ENCODE measurements at regions not wholly inside any gene's neighbourhood (a gene's known extent, or its start where the extent isn't known, plus 50 kb on each side); places are given as distances from the start of the nearest gene placed in this dataset.

GRCh38 chr22:49302150-49302460, 525.6 kb downstream of the BRD1 start:
- POLR2A ChIA-PET = no interaction called here
- Histone ChIP-seq H3K4me2 (ENCODE audit: low read length) (no peak overlapping the region), H2AFZ (ENCODE audit: low read depth, low read length, poor library complexity, severe bottlenecking) (no peak overlapping the region), H3K9ac (ENCODE audit: low read length) (no peak overlapping the region), H3K9me3 (ENCODE audit: control insufficient read depth in 1 of 2, insufficient read depth in 1 of 2, low read depth in 1 of 2, low read length in 2 of 2) (no peaks in the 10 kb centered on the region), H3K9me2 (ENCODE audit: insufficient read depth) (no peaks in the 10 kb centered on the region), H3K79me2 (ENCODE audit: insufficient read depth, low read length) (no peaks in the 10 kb centered on the region), H3K4me1 (ENCODE audit: control insufficient read depth in 1 of 2, insufficient read depth in 2 of 2, low read length in 2 of 2) (peaks cover 0 to 7% of the 10 kb centered on the region in 2 experiments; a peak in 1 of 4 replicates), H4K20me1 (ENCODE audit: insufficient read depth) (no peaks in the 10 kb centered on the region), H3K27ac (ENCODE audit: low read depth, low read length) (no peak overlapping the region), H3K27me3 (ENCODE audit: insufficient read depth, low read length) (no peaks in the 10 kb centered on the region), H3K4me3 (replicated peaks in 1 of 2; ENCODE audit: low read depth in 1 of 2, low read length in 2 of 2) (no peak overlapping the region), H3K36me3 (ENCODE audit: control insufficient read depth in 1 of 2, insufficient read depth in 2 of 2, low read length in 2 of 2) (no peaks in the 10 kb centered on the region)
- intact Hi-C loops (cut with micrococcal nuclease) = no loop called here
- ATAC-seq = no peak
- DNase-seq (ENCODE audit: low read depth, low spot score) = no peak
- CTCF ChIA-PET = no interaction called here
- RAD21 ChIA-PET (ENCODE audit: low non-redundant PET in 1 of 2, low total read pairs in 2 of 2, uncharacterized antibody in 2 of 2, unreplicated experiment in 2 of 2) = no interaction called here
- TF ChIP-seq SRF (IDR thresholded peaks at IDR 0.05; ENCODE audit: low read depth) (no peak), SP1 (IDR thresholded peaks at IDR 0.05; ENCODE audit: low read depth) (no peak), POLR2AphosphoS5 (IDR thresholded peaks at IDR 0.05; ENCODE audit: low read depth, low read length) (no peak), CBX3 (IDR thresholded peaks at IDR 0.05; ENCODE audit: low read depth) (no peak), ZBTB33 (IDR thresholded peaks at IDR 0.05; ENCODE audit: extremely low read depth, insufficient replicate concordance, low read length) (no peak), RAD21 (IDR thresholded peaks at IDR 0.05; ENCODE audit: low read depth) (no peak), EGR1 (IDR thresholded peaks at IDR 0.05; ENCODE audit: low read depth) (no peak), FOSL1 (IDR thresholded peaks at IDR 0.05; ENCODE audit: low read depth) (no peak), ZNF274 (IDR thresholded peaks at IDR 0.05; ENCODE audit: low read depth, low read length) (no peak), CEBPB (IDR thresholded peaks at IDR 0.05; ENCODE audit: low read depth) (no peak), ATF3 (IDR thresholded peaks at IDR 0.05) (no peak), EZH2 (IDR thresholded peaks at IDR 0.05) (no peak), ZFX (IDR thresholded peaks at IDR 0.05) (no peak), YY1 (IDR thresholded peaks at IDR 0.05; ENCODE audit: extremely low read depth, insufficient replicate concordance, low read depth, low read length) (no peak), MAX (IDR thresholded peaks at IDR 0.05) (no peak), EZH2phosphoT487 (IDR thresholded peaks at IDR 0.05; ENCODE audit: borderline replicate concordance) (no peak), JUND (IDR thresholded peaks at IDR 0.05) (no peak), POLR2A (IDR thresholded peaks at IDR 0.05; ENCODE audit: borderline replicate concordance, extremely low read depth, insufficient read depth, insufficient read length) (no peak), ELF1 (IDR thresholded peaks at IDR 0.05; ENCODE audit: borderline replicate concordance, low read depth) (no peak), TCF7L2 (IDR thresholded peaks at IDR 0.05; ENCODE audit: borderline replicate concordance, extremely low read depth, insufficient read depth, insufficient read length) (no peak)
- BruUV-seq (replicated peaks) = no TSS peak
